IMR-90 (cell line): ENCODE measurements at regions not wholly inside any gene's neighbourhood (a gene's known extent, or its start where the extent isn't known, plus 50 kb on each side); places are given as distances from the start of the nearest gene placed in this dataset.

Experiments
- ATAC-seq: fragments of 200-7000 bp; cut with Tn5 transposase; 2 replicates; pipeline ENCODE4 v1.9.1; 2020; ENCODE audit warnings: low read depth, mild to moderate bottlenecking, moderate library complexity
- BruUV-seq: library from RNA; stranded (reverse); fragments of 400-500 nt; replicated peaks from 2 replicates; lab custom pipeline; 2021; lab: Mats Ljungman, UMichigan
- CTCF ChIA-PET: fragments of 300-600 bp; formaldehyde crosslinking; extraction: SDS; loops from one replicate; lab custom pipeline; 2021; ENCODE audit warnings: antibody characterized with exemption; lab: Yijun Ruan, JAX
- POLR2A ChIA-PET: fragments of 300-600 bp; sonication (Branson Sonifier 250); formaldehyde crosslinking; loops from one replicate; lab custom pipeline; 2022; ENCODE audit warnings: antibody characterized with exemption; ENCODE audit not compliant: unreplicated experiment; lab: Charles Lee
- DNase-seq: peaks from one replicate; pipeline ENCODE4 v3.0.0; 2013
- H2AFZ ChIP-seq: replicated peaks from 2 replicates; pipeline ENCODE3; 2013; ENCODE audit warnings: low read length, mild to moderate bottlenecking; ENCODE audit not compliant: poor library complexity
- H2AK5ac ChIP-seq: 2 replicates; pipeline ENCODE4 v1.6.1; 2013; ENCODE audit warnings: low read depth, low read length, inconsistent platforms
- H2AK9ac ChIP-seq: replicated peaks from 2 replicates; pipeline ENCODE3; 2013; ENCODE audit warnings: mild to moderate bottlenecking, low read depth, low read length, moderate library complexity; ENCODE audit not compliant: poor library complexity
- H2BK120ac ChIP-seq: 2 replicates; pipeline ENCODE4 v1.6.1; 2013; ENCODE audit warnings: low read depth, low read length, inconsistent platforms
- H2BK15ac ChIP-seq: 3 replicates; pipeline ENCODE4 v1.6.1; 2013; ENCODE audit warnings: low read depth, low read length, inconsistent platforms
- H2BK20ac ChIP-seq: 2 replicates; pipeline ENCODE4 v1.6.1; 2013; ENCODE audit warnings: low read depth, mild to moderate bottlenecking, inconsistent platforms, low read length, moderate library complexity
- H2BK5ac ChIP-seq: 2 replicates; pipeline ENCODE4 v1.6.1; 2013; ENCODE audit warnings: mild to moderate bottlenecking, low read depth, low read length, inconsistent platforms; ENCODE audit not compliant: poor library complexity, severe bottlenecking
- H3K14ac ChIP-seq: replicated peaks from 2 replicates; pipeline ENCODE4 v1.6.1; 2013; ENCODE audit warnings: low read depth, low read length, inconsistent platforms
- H3K18ac ChIP-seq: 2 replicates; pipeline ENCODE4 v1.6.1; 2013; ENCODE audit warnings: low read depth, low read length, control low read depth
- H3K23ac ChIP-seq: 2 replicates; pipeline ENCODE4 v1.6.1; 2013; ENCODE audit warnings: low read depth, low read length, inconsistent platforms
- H3K27ac ChIP-seq: 2 replicates; pipeline ENCODE4 v1.5.1; 2013; ENCODE audit warnings: mild to moderate bottlenecking, control low read depth, low read length; ENCODE audit not compliant: insufficient read depth
- H3K27me3 ChIP-seq: 2 replicates; pipeline ENCODE4 v1.6.1; 2013; ENCODE audit warnings: low read length; ENCODE audit not compliant: control insufficient read depth, insufficient read depth
- H3K36me3 ChIP-seq: 2 replicates; pipeline ENCODE4 v1.6.1; 2013; ENCODE audit warnings: low read length, mixed read lengths; ENCODE audit not compliant: control insufficient read depth, insufficient read depth
- H3K4ac ChIP-seq: 2 replicates; pipeline ENCODE4 v1.6.1; 2013; ENCODE audit warnings: low read depth, low read length, inconsistent platforms
- H3K4me1 ChIP-seq: 2 replicates; pipeline ENCODE4 v1.6.1; 2013; ENCODE audit warnings: low read length, mixed read lengths; ENCODE audit not compliant: control insufficient read depth, insufficient read depth
- H3K4me2 ChIP-seq: 2 replicates; pipeline ENCODE4 v1.6.1; 2013; ENCODE audit warnings: low read depth, mild to moderate bottlenecking, control low read depth, low read length, moderate library complexity
- H3K4me3 ChIP-seq: 2 replicates; pipeline ENCODE4 v1.5.1; 2013; ENCODE audit warnings: low read depth, mild to moderate bottlenecking, control low read depth, low read length, moderate library complexity; ENCODE audit not compliant: insufficient read depth
- H3K56ac ChIP-seq: 2 replicates; pipeline ENCODE4 v1.6.1; 2013; ENCODE audit warnings: low read length, inconsistent platforms; ENCODE audit not compliant: insufficient read depth; ENCODE audit errors: extremely low read depth
- H3K79me1 ChIP-seq, 2 experiments: 2 replicates each; pipeline ENCODE4 v1.6.1; 2013; ENCODE audit warnings: low read length in 2 of 2, inconsistent platforms in 1 of 2, low read depth in 1 of 2
- H3K9ac ChIP-seq: 2 replicates; pipeline ENCODE4 v1.6.1; 2013; ENCODE audit warnings: low read depth, low read length, control low read depth
- H3K9me1 ChIP-seq: 2 replicates; pipeline ENCODE4 v1.6.1; 2013; ENCODE audit warnings: low read length, inconsistent platforms; ENCODE audit not compliant: insufficient read depth
- H3K9me3 ChIP-seq: 2 replicates; pipeline ENCODE4 v1.6.1; 2013; ENCODE audit warnings: low read length; ENCODE audit not compliant: control insufficient read depth, insufficient read depth
- H4K20me1 ChIP-seq: 2 replicates; pipeline ENCODE4 v1.6.1; 2013; ENCODE audit warnings: low read length, inconsistent platforms; ENCODE audit not compliant: insufficient read depth
- H4K5ac ChIP-seq: 2 replicates; pipeline ENCODE4 v1.6.1; 2013; ENCODE audit warnings: mild to moderate bottlenecking, low read depth, low read length, control low read depth
- H4K8ac ChIP-seq, 2 experiments: 2 replicates each; pipeline ENCODE4 v1.6.1; 2013; ENCODE audit warnings: low read depth in 2 of 2, low read length in 2 of 2, control low read depth in 1 of 2, inconsistent platforms in 1 of 2
- H4K91ac ChIP-seq: 2 replicates; pipeline ENCODE4 v1.6.1; 2013; ENCODE audit warnings: low read depth, low read length, inconsistent platforms; ENCODE audit not compliant: insufficient read depth
- CEBPB ChIP-seq: IDR thresholded peaks from 2 replicates; pipeline ENCODE4 v1.6.1; 2012; ENCODE audit warnings: low read depth, low read length, improper control_type of control experiment
- CTCF ChIP-seq: conservative IDR thresholded peaks from 2 replicates; pipeline ENCODE4 v1.5.1; 2012; ENCODE audit warnings: mild to moderate bottlenecking, low read depth, low read length, improper control_type of control experiment
- MAFK ChIP-seq: IDR thresholded peaks from 2 replicates; pipeline ENCODE4 v1.6.1; 2012; ENCODE audit warnings: low read depth, low read length, improper control_type of control experiment
- MAZ ChIP-seq: IDR thresholded peaks from 2 replicates; pipeline ENCODE4 v1.6.1; 2012; ENCODE audit warnings: low read depth, mild to moderate bottlenecking, low read length, improper control_type of control experiment, moderate library complexity, borderline replicate concordance
- MXI1 ChIP-seq: IDR thresholded peaks from 2 replicates; pipeline ENCODE4 v1.6.1; 2012; ENCODE audit warnings: low read depth, mild to moderate bottlenecking, low read length, moderate library complexity, borderline replicate concordance
- POLR2A ChIP-seq: IDR thresholded peaks from 2 replicates; pipeline ENCODE4 v1.6.1; 2012; ENCODE audit warnings: mild to moderate bottlenecking, low read depth, low read length
- RAD21 ChIP-seq: IDR thresholded peaks from 2 replicates; pipeline ENCODE4 v1.6.1; 2012; ENCODE audit warnings: low read length, improper control_type of control experiment
- RFX5 ChIP-seq: IDR thresholded peaks from 2 replicates; pipeline ENCODE4 v1.8.0; 2012; ENCODE audit warnings: low read depth, mild to moderate bottlenecking, low read length, moderate library complexity
- SMC3 ChIP-seq: fragments of 150-350 bp; IDR thresholded peaks from 2 replicates; pipeline ENCODE4 v1.6.1; 2016; ENCODE audit warnings: low read depth, mild to moderate bottlenecking, antibody characterized with exemption, low read length, moderate library complexity
- WGBS, 2 experiments: methylation state at CpG; one replicate each; pipeline versions ENCODE4 v1.1.5 to v1.1.7; 2013; ENCODE audit warnings: missing lambda C conversion rate in 2 of 2; ENCODE audit not compliant: insufficient read length in 1 of 2; ENCODE audit errors: extremely low coverage in 2 of 2; 5-methylcytosine and 5-hydroxymethylcytosine counted together
- dilution Hi-C: fragments of 300-500 bp; cut with HindIII; formaldehyde crosslinking; loops from one replicate; pipeline ENCODE4 v1.14.3; 2018; ENCODE audit warnings: low sequenced_read_pairs; ENCODE audit not compliant: unreplicated experiment
- in situ Hi-C: fragments of 300-500 bp; cut with MboI; formaldehyde crosslinking; loops from 3 replicates; pipeline ENCODE4 v1.14.3; 2019; ENCODE audit warnings: low sequenced_read_pairs, inconsistent platforms, mixed read lengths
- intact Hi-C: fragments of 100-400 bp; cut with micrococcal nuclease; formaldehyde crosslinking; loops from 2 replicates; pipeline ENCODE4 v1.10.0; 2022

- no peak overlapping the region for H3K4ac ChIP-seq
- no peaks in the 10 kb centered on the region for H3K36me3 ChIP-seq
- BruUV-seq, result no TSS peak
- peaks cover 17% of the 10 kb centered on the region for H3K9me1 ChIP-seq
- in situ Hi-C loops (no loop called here), dilution Hi-C loops (no loop called here), intact Hi-C loops (no loop called here)
- H3K14ac ChIP-seq, result no peak overlapping the region
- H2AK5ac ChIP-seq, result no peak overlapping the region; the same call in 1 of the 2 replicates
- TF ChIP-seq MAFK, result no peak
- TF ChIP-seq MAZ, result no peak
- no peak for TF ChIP-seq MXI1
- no peak for TF ChIP-seq CEBPB
- TF ChIP-seq POLR2A, result no peak
- TF ChIP-seq CTCF, result no peak
- no peak for TF ChIP-seq RAD21
- no peak for TF ChIP-seq RFX5
- no peak for TF ChIP-seq SMC3
- no peak overlapping the region for H2BK20ac ChIP-seq
- H3K27ac ChIP-seq, result no peak overlapping the region
- H4K8ac ChIP-seq, result no peak overlapping the region
- no CpG with 5 or more reads among the region's 1 CpG for WGBS, 2 experiments
- H4K91ac ChIP-seq, result no peak overlapping the region
- CTCF ChIA-PET, result no interaction called here
- peaks cover 10% of the 10 kb centered on the region for H3K4me1 ChIP-seq
- no peak overlapping the region for H2AK9ac ChIP-seq
- H3K4me2 ChIP-seq, result no peak overlapping the region
- no peak overlapping the region for H3K4me3 ChIP-seq
- DNase-seq (no peak), ATAC-seq (no peak)
- no peak overlapping the region for H2AFZ ChIP-seq
- H3K27me3 ChIP-seq, result no peaks in the 10 kb centered on the region
- H2BK5ac ChIP-seq, result no peak overlapping the region
- no peak overlapping the region for H3K56ac ChIP-seq
- no peaks in the 10 kb centered on the region for H4K20me1 ChIP-seq
- no peak overlapping the region for H4K5ac ChIP-seq
- H2BK120ac ChIP-seq, result no peak overlapping the region
- H3K9ac ChIP-seq, result no peak overlapping the region
- no peak overlapping the region for H3K18ac ChIP-seq
- H2BK15ac ChIP-seq, result no peak overlapping the region
- no peaks in the 10 kb centered on the region for H3K79me1 ChIP-seq
- H3K9me3 ChIP-seq, result no peaks in the 10 kb centered on the region
- no peak overlapping the region for H3K23ac ChIP-seq
- POLR2A ChIA-PET, result no interaction called here
These were observed 80.7 kb downstream of the SDC1 start for GRCh38 chr2:20144196-20144595.
